Right lobe of liver (tissue), 6 donors: ENCODE measurements at regions not wholly inside any gene's neighbourhood (a gene's known extent, or its start where the extent isn't known, plus 50 kb on each side); places are given as distances from the start of the nearest gene placed in this dataset.
"Not testable (repeated sequence)": the region's sequence is repeated elsewhere in the genome, so short reads cannot be mapped to it uniquely, and the experiment has no call there.

Experiments used
- ATAC-seq, 4 donors: fragments of 200-7000 bp; cut with Tn5 transposase; one replicate each; pipeline ENCODE4 v1.9.1; 2020; ENCODE audit warnings: mild to moderate bottlenecking in 4 of 4, moderate library complexity in 4 of 4
- DNase-seq, 3 donors: peaks; one replicate each; pipeline ENCODE4 v3.0.0-alpha.2; 2020
- H3K27ac ChIP-seq, 3 donors: fragments of 200-600 bp; one replicate each; pipeline ENCODE4 v1.8.0; 2022
- H3K27me3 ChIP-seq, 2 donors: fragments of 200-600 bp; one replicate each; pipeline ENCODE4 v1.8.0; 2022
- H3K36me3 ChIP-seq, 4 donors: fragments of 200-600 bp; sonication (generic) in 1 of 4; one replicate each; pipeline versions ENCODE4 v1.5.1 to v1.8.0; 2017 to 2022; ENCODE audit warnings: control low read depth in 1 of 4
- H3K4me1 ChIP-seq, 4 donors: fragments of 200-600 bp; sonication (generic) in 1 of 4; one replicate each; pipeline versions ENCODE4 v1.5.1 to v1.8.0; 2017 to 2022; ENCODE audit warnings: control low read depth in 1 of 4
- H3K4me3 ChIP-seq, 3 donors: fragments of 200-600 bp; one replicate each; pipeline ENCODE4 v1.8.0; 2022
- H3K9me3 ChIP-seq, 4 donors: fragments of 200-600 bp; sonication (generic) in 1 of 4; one replicate each; pipeline versions ENCODE4 v1.5.1 to v1.8.0; 2017 to 2022; ENCODE audit warnings: control low read depth in 1 of 4
- CTCF ChIP-seq, 4 donors: fragments of 200-600 bp in 3 of 4; fragments of 450-650 bp in 1 of 4; IDR thresholded peaks; one replicate each; pipeline versions ENCODE4 v1.5.1 to v1.8.0; 2016 to 2022; ENCODE audit warnings: antibody characterized with exemption in 4 of 4, mild to moderate bottlenecking in 2 of 4
- POLR2A ChIP-seq: fragments of 450-650 bp; IDR thresholded peaks from one replicate; pipeline ENCODE4 v1.6.1; 2017; ENCODE audit warnings: antibody characterized with exemption, mild to moderate bottlenecking
- WGBS: methylation state at CpG from one replicate; pipeline ENCODE4 v1.1.6; 2018; ENCODE audit warnings: low coverage, low lambda C conversion rate; ENCODE audit not compliant: insufficient coverage; ENCODE audit errors: missing lambda C conversion rate; 5-methylcytosine and 5-hydroxymethylcytosine counted together
- intact Hi-C, 2 donors: fragments of 100-400 bp; cut with DNase I; formaldehyde crosslinking; loops; one replicate each; pipeline versions ENCODE4 v1.11.2 to v1.14.1; 2022
- donor health status: DM: no; HTN: yes; CAD: no.
- donor health status: DM: no; HTN: no; CAD: no.
- donor health status: DM: no; HTN: no; CAD: no.
- donor health status: DM: no; HTN: yes; CAD: no.
- donor health status: DM: no; HTN: yes; CAD: no.

- intact Hi-C loops = no loop called here
- no peak overlapping the region for H3K4me3 ChIP-seq
- no peaks in the 10 kb centered on the region for H3K4me1 ChIP-seq
- WGBS = 49% methylated on average over 2 of the region's 4 CpGs
- no peak for TF ChIP-seq POLR2A
- no peak for TF ChIP-seq CTCF (IDR thresholded peaks at IDR 0.05)
- H3K27ac ChIP-seq = no peak overlapping the region
- no peaks in the 10 kb centered on the region for H3K9me3 ChIP-seq
- DNase-seq = no peak
- no peak for ATAC-seq
- H3K36me3 ChIP-seq = no peaks in the 10 kb centered on the region
- no peaks in the 10 kb centered on the region for H3K27me3 ChIP-seq
Observed at GRCh38 chr11:130679247-130679646, 230.8 kb downstream of the ADAMTS15 start.

- H3K9me3 ChIP-seq, ATAC-seq, DNase-seq, H3K27ac ChIP-seq, intact Hi-C loops, H3K36me3 ChIP-seq, H3K27me3 ChIP-seq, H3K4me3 ChIP-seq, H3K4me1 ChIP-seq: not testable (repeated sequence)
- WGBS = 31% methylated on average over 2 of the region's 2 CpGs
Observed at GRCh38 chr11:130682471-130682870, 233.8 kb downstream of the SNX19 start.

- 63% methylated on average over 4 of the region's 4 CpGs for WGBS
Observed at GRCh38 chr11:130689222-130689908, 226.9 kb downstream of the SNX19 start.

GRCh38 chr11:130691581-130691980 is 224.7 kb downstream of the SNX19 start:
- no peak overlapping the region for H3K27ac ChIP-seq
- no peaks in the 10 kb centered on the region for H3K27me3 ChIP-seq
- H3K9me3 ChIP-seq = no peaks in the 10 kb centered on the region
- no peak for DNase-seq
- no peak for TF ChIP-seq CTCF (IDR thresholded peaks at IDR 0.05)
- TF ChIP-seq POLR2A = no peak
- 43% methylated on average over 2 of the region's 2 CpGs for WGBS
- intact Hi-C loops = no loop called here
- no peak overlapping the region for H3K4me3 ChIP-seq
- no peak for ATAC-seq
- no peaks in the 10 kb centered on the region for H3K4me1 ChIP-seq
- no peaks in the 10 kb centered on the region for H3K36me3 ChIP-seq

More at GRCh38 chr11:130689222-130689908, 226.9 kb downstream of the SNX19 start:
- no peaks in the 10 kb centered on the region for H3K36me3 ChIP-seq
- H3K4me3 ChIP-seq = no peak overlapping the region
- ATAC-seq (no peak), DNase-seq (no peak)
- H3K27me3 ChIP-seq = no peaks in the 10 kb centered on the region
- intact Hi-C loops = no loop called here
- H3K9me3 ChIP-seq = no peaks in the 10 kb centered on the region
- no peaks in the 10 kb centered on the region for H3K4me1 ChIP-seq
- H3K27ac ChIP-seq = no peak overlapping the region
- TF ChIP-seq CTCF (IDR thresholded peaks at IDR 0.05) (no peak), POLR2A (no peak)

- Histone ChIP-seq H3K27me3 (no peaks in the 10 kb centered on the region), H3K4me1 (no peaks in the 10 kb centered on the region), H3K36me3 (no peaks in the 10 kb centered on the region), H3K27ac (no peak overlapping the region), H3K4me3 (no peak overlapping the region), H3K9me3 (no peaks in the 10 kb centered on the region)
- WGBS = 59% methylated on average over 4 of the region's 4 CpGs
- no peak for DNase-seq
- ATAC-seq = no peak
- intact Hi-C loops = no loop called here
- TF ChIP-seq CTCF (IDR thresholded peaks at IDR 0.05) = no peak
Observed at GRCh38 chr11:130692220-130692619, 224.1 kb downstream of the SNX19 start.
